Hematopoietic multipotent progenitor cell treated with erythropoietin and hydrocortisone succinate and interleukin-3 and kit ligand, for 4 days (in vitro differentiated cells): ENCODE measurements at regions not wholly inside any gene's neighbourhood (a gene's known extent, or its start where the extent isn't known, plus 50 kb on each side); places are given as distances from the start of the nearest gene placed in this dataset.

ENCODE experiments used
- DNase-seq: peaks from one replicate; pipeline ENCODE4 v3.0.0-alpha.2; 2015

- DNase-seq, result no peak
Observed at GRCh38 chr11:116194156-116194904, 578.5 kb downstream of the BUD13 start.

GRCh38 chr11:116193321-116194131 lies 579.3 kb downstream of the BUD13 start:
- DNase-seq, result no peak

- DNase-seq, result no peak
Observed at GRCh38 chr11:116192509-116193210, 580.1 kb downstream of the BUD13 start.

- DNase-seq, result no peak
Observed at GRCh38 chr11:116190861-116191260, 581.9 kb downstream of the BUD13 start.

- DNase-seq, result no peak
Observed at GRCh38 chr11:116189408-116190170, 583.2 kb downstream of the BUD13 start.

GRCh38 chr11:116188350-116188749 lies 584.4 kb downstream of the BUD13 start:
- no peak for DNase-seq

- DNase-seq, result no peak
Observed at GRCh38 chr11:116187026-116187425, 585.8 kb downstream of the BUD13 start.

- no peak for DNase-seq
Observed at GRCh38 chr11:116185551-116185950, 587.2 kb downstream of the BUD13 start.

GRCh38 chr11:116184763-116185162 lies 588.0 kb downstream of the BUD13 start:
- no peak for DNase-seq

GRCh38 chr11:116182356-116182966 lies 590.3 kb downstream of the BUD13 start:
- DNase-seq, result no peak

- DNase-seq, result no peak
Observed at GRCh38 chr11:116180806-116181600, 591.8 kb downstream of the BUD13 start.

- no peak for DNase-seq
Observed at GRCh38 chr11:116179401-116179800, 593.4 kb downstream of the BUD13 start.

- no peak for DNase-seq
Observed at GRCh38 chr11:116177521-116178210, 595.1 kb downstream of the BUD13 start.

GRCh38 chr11:116176484-116177005 lies 596.2 kb downstream of the BUD13 start:
- no peak for DNase-seq

- DNase-seq, result no peak
Observed at GRCh38 chr11:116175707-116176106, 597.1 kb downstream of the BUD13 start.

GRCh38 chr11:116173941-116174911 lies 598.6 kb downstream of the BUD13 start:
- no peak for DNase-seq

- no peak for DNase-seq
Observed at GRCh38 chr11:116173506-116173905, 599.3 kb downstream of the BUD13 start.

- no peak for DNase-seq
Observed at GRCh38 chr11:116172851-116173250, 599.9 kb downstream of the BUD13 start.

- no peak for DNase-seq
Observed at GRCh38 chr11:116172156-116172555, 600.6 kb downstream of the BUD13 start.
